GM12864 (cell line): ENCODE measurements at regions not wholly inside any gene's neighbourhood (a gene's known extent, or its start where the extent isn't known, plus 50 kb on each side); places are given as distances from the start of the nearest gene placed in this dataset.

Experiments used
- DNase-seq: peaks from one replicate; pipeline ENCODE4 v3.0.0-alpha.2; 2011; ENCODE audit warnings: low read depth
- H3K4me3 ChIP-seq: 2 replicates; pipeline ENCODE4 v1.5.1; 2011; ENCODE audit warnings: mild to moderate bottlenecking, low read depth, low read length, control low read depth
- CTCF ChIP-seq: IDR thresholded peaks from 2 replicates; pipeline ENCODE4 v1.5.1; 2011; ENCODE audit warnings: low read depth, mild to moderate bottlenecking, moderate library complexity, low read length, control low read depth, inconsistent platforms; ENCODE audit errors: missing control alignments

GRCh38 chr4:84403656-84404055, 95.4 kb downstream of the NKX6-1 start:
- no peak for DNase-seq
- H3K4me3 ChIP-seq, result no peak overlapping the region
- TF ChIP-seq CTCF, result no peak

GRCh38 chr4:84401701-84402306, 97.3 kb downstream of the NKX6-1 start:
- no peak overlapping the region for H3K4me3 ChIP-seq
- no peak for DNase-seq
- TF ChIP-seq CTCF, result no peak

GRCh38 chr4:84394386-84394785, 104.7 kb downstream of the NKX6-1 start:
- H3K4me3 ChIP-seq, result no peak overlapping the region
- no peak for TF ChIP-seq CTCF
- DNase-seq, result no peak

- DNase-seq, result no peak
- TF ChIP-seq CTCF, result no peak
- no peak overlapping the region for H3K4me3 ChIP-seq
Measured at GRCh38 chr4:84392951-84393590, 106.0 kb downstream of the NKX6-1 start.

- no peak overlapping the region for H3K4me3 ChIP-seq
- no peak for TF ChIP-seq CTCF
- no peak for DNase-seq
Measured at GRCh38 chr4:84389406-84389805, 109.7 kb downstream of the NKX6-1 start.

- no peak overlapping the region for H3K4me3 ChIP-seq
- DNase-seq, result no peak
- TF ChIP-seq CTCF, result no peak
Measured at GRCh38 chr4:84385203-84385602, 113.9 kb downstream of the NKX6-1 start.

- no peak for DNase-seq
- TF ChIP-seq CTCF, result no peak
- no peak overlapping the region for H3K4me3 ChIP-seq
Measured at GRCh38 chr4:84384801-84385200, 114.3 kb downstream of the NKX6-1 start.
